GM12878 (cell line): ENCODE measurements at regions not wholly inside any gene's neighbourhood (a gene's known extent, or its start where the extent isn't known, plus 50 kb on each side); places are given as distances from the start of the nearest gene placed in this dataset.

Source experiments
- ATAC-seq: fragments of 200-7000 bp; cut with Tn5 transposase; 3 replicates; pipeline ENCODE4 v1.9.1; 2020; ENCODE audit warnings: mild to moderate bottlenecking, moderate library complexity
- BruUV-seq: library from RNA; stranded (reverse); fragments of 400-500 nt; replicated peaks from 2 replicates; lab custom pipeline; 2021; lab: Mats Ljungman, UMichigan
- CTCF ChIA-PET: fragments of 300-600 bp; sonication (Branson Sonifier 250); formaldehyde crosslinking; extraction: SDS; loops from one replicate; lab custom pipeline; 2021; ENCODE audit warnings: inconsistent platforms; lab: Yijun Ruan, JAX
- POLR2A ChIA-PET: fragments of 350-600 bp; formaldehyde crosslinking; extraction: SDS; loops from one replicate; lab custom pipeline; 2021; ENCODE audit warnings: inconsistent platforms; lab: Charles Lee
- RAD21 ChIA-PET: fragments of 300-600 bp; sonication (Branson Sonifier 250); formaldehyde crosslinking; loops from one replicate; lab custom pipeline; 2023; ENCODE audit warnings: antibody characterized with exemption; ENCODE audit not compliant: unreplicated experiment; lab: Charles Lee
- SMC1A ChIA-PET: fragments of 300-600 bp; sonication (Branson Sonifier 250); formaldehyde crosslinking; loops from one replicate; lab custom pipeline; 2023; ENCODE audit not compliant: unreplicated experiment, uncharacterized antibody; lab: Charles Lee
- DNase-seq: peaks from one replicate; pipeline ENCODE4 v3.0.0-alpha.2; 2011; ENCODE audit warnings: low read depth, low spot score
- FAIRE-seq: peaks from 3 replicates; lab custom pipeline; 2011; peaks lifted over from hg19 to GRCh38; lab: Jason Lieb, UNC
- H2AFZ ChIP-seq: 2 replicates; pipeline ENCODE4 v1.6.0; 2011; ENCODE audit warnings: low read depth, low read length, control low read depth; ENCODE audit not compliant: control insufficient read depth
- H3K27ac ChIP-seq: 2 replicates; pipeline ENCODE4 v1.5.1; 2011; ENCODE audit warnings: control low read depth; ENCODE audit not compliant: control insufficient read depth, insufficient read depth
- H3K27me3 ChIP-seq, 2 experiments: replicated peaks in 1 of 2; 2 replicates each; pipeline versions ENCODE4 v1.6.0 to v1.6.1; 2011; ENCODE audit warnings: low read length in 1 of 2; ENCODE audit not compliant: control insufficient read depth in 2 of 2, insufficient read depth in 2 of 2
- H3K36me3 ChIP-seq, 2 experiments: 2 replicates each; pipeline ENCODE4 v1.5.1; 2011; ENCODE audit warnings: low read length in 1 of 2; ENCODE audit not compliant: control insufficient read depth in 2 of 2, insufficient read depth in 2 of 2
- H3K4me1 ChIP-seq: 2 replicates; pipeline ENCODE4 v1.6.1; 2011; ENCODE audit warnings: mild to moderate bottlenecking, low read length, moderate library complexity, mixed read lengths; ENCODE audit not compliant: control insufficient read depth, insufficient read depth
- H3K4me2 ChIP-seq: 2 replicates; pipeline ENCODE4 v1.6.0; 2011; ENCODE audit warnings: control low read depth; ENCODE audit not compliant: control insufficient read depth, insufficient read depth
- H3K4me3 ChIP-seq: fragments of 200-600 bp; sonication (generic); 2 replicates; pipeline ENCODE4 v1.5.1; 2016
- H3K79me2 ChIP-seq: 2 replicates; pipeline ENCODE4 v1.6.0; 2011; ENCODE audit warnings: low read length; ENCODE audit not compliant: control insufficient read depth, insufficient read depth
- H3K9ac ChIP-seq: 2 replicates; pipeline ENCODE4 v1.8.0; 2011; ENCODE audit warnings: low read length, control low read depth, mixed read lengths; ENCODE audit not compliant: control insufficient read depth, insufficient read depth
- H3K9me3 ChIP-seq: replicated peaks from 3 replicates; pipeline ENCODE4 v1.5.1; 2011; ENCODE audit warnings: mild to moderate bottlenecking, low read length; ENCODE audit not compliant: control insufficient read depth, insufficient read depth
- H4K20me1 ChIP-seq: 2 replicates; pipeline ENCODE4 v1.6.0; 2011; ENCODE audit not compliant: control insufficient read depth, insufficient read depth
- MYB ChIP-seq: fragments of 150-350 bp; IDR thresholded peaks from 2 replicates; pipeline ENCODE4 v1.6.1; 2014; ENCODE audit warnings: mild to moderate bottlenecking, low read depth, low read length, borderline replicate concordance
- WGBS: methylation state at CpG from one replicate; pipeline ENCODE4 v1.1.6; 2016; ENCODE audit warnings: low lambda C conversion rate; ENCODE audit not compliant: insufficient replicate concordance, insufficient coverage; ENCODE audit errors: missing lambda C conversion rate; 5-methylcytosine and 5-hydroxymethylcytosine counted together
- in situ Hi-C: fragments of 300-500 bp; cut with MboI; formaldehyde crosslinking; loops from 9 replicates; pipeline ENCODE4 v1.14.3; 2018; ENCODE audit warnings: mixed read lengths
- intact Hi-C: fragments of 100-400 bp; cut with micrococcal nuclease; formaldehyde crosslinking; loops from one replicate; pipeline ENCODE4 v1.14.2; 2022; ENCODE audit not compliant: unreplicated experiment
- TF ChIP-seq, protein P1 (sequence below): fragments of 450-650 bp; IDR thresholded peaks from 2 replicates; pipeline ENCODE4 v1.6.1; 2017; ENCODE audit warnings: antibody characterized with exemption, mild to moderate bottlenecking, moderate library complexity

DNA sequence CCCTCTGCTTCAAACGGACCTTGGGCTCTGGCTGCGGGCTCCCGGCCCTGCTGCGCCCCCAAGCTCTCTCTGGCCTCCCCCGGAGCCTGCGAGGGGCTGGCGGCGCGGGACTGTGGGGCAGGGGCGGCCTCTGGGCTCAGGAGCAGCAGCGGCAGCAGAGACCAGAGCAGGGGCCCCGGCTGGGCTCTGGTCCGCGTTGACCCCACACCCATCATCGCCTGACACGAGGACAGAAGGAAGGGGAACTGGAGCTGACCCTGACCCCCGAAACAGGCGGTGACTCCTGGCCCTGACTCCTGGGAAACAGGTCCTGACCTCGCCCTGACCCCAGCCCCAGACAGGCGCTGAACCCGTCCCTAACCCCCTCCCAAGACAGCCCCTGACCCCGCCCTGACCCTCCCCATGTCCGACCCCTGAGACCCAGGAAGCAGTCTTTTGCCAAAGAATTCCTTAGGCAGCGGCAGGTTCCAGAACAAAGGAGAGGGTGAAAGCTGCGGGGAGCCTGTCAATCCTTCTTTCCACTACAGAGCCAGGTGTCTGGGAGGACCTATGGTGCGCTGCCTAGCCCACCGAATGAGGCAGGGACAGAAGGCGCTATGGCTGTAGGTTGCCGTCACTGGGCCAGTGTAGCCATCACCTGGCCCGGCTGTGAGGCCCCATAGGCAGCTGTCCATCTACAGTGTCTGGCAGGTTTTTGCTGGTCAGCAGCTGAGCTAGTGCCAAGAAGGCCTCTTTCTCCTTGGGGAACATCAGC is 74.7 kb upstream of the SPTLC1 start:
- intact Hi-C loops (no loop called here), in situ Hi-C loops (no loop called here)
- Histone ChIP-seq H3K4me3 (no peak overlapping the region), H3K4me2 (no peak overlapping the region), H4K20me1 (no peaks in the 10 kb centered on the region), H3K27me3 (no peaks in the 10 kb centered on the region), H3K9me3 (no peaks in the 10 kb centered on the region), H3K27ac (no peak overlapping the region), H3K36me3 (no peaks in the 10 kb centered on the region), H2AFZ (no peak overlapping the region), H3K79me2 (no peaks in the 10 kb centered on the region), H3K9ac (no peak overlapping the region), H3K4me1 (peaks cover 4% of the 10 kb centered on the region)
- DNase-seq, result no peak
- SMC1A ChIA-PET, result no interaction called here
- POLR2A ChIA-PET, result no interaction called here
- no peak for ATAC-seq
- BruUV-seq, result no TSS peak
- CTCF ChIA-PET, result no interaction called here
- FAIRE-seq, result no peak
- RAD21 ChIA-PET, result no interaction called here
- no peak for TF ChIP-seq MYB
- TF ChIP-seq, protein P1, sequence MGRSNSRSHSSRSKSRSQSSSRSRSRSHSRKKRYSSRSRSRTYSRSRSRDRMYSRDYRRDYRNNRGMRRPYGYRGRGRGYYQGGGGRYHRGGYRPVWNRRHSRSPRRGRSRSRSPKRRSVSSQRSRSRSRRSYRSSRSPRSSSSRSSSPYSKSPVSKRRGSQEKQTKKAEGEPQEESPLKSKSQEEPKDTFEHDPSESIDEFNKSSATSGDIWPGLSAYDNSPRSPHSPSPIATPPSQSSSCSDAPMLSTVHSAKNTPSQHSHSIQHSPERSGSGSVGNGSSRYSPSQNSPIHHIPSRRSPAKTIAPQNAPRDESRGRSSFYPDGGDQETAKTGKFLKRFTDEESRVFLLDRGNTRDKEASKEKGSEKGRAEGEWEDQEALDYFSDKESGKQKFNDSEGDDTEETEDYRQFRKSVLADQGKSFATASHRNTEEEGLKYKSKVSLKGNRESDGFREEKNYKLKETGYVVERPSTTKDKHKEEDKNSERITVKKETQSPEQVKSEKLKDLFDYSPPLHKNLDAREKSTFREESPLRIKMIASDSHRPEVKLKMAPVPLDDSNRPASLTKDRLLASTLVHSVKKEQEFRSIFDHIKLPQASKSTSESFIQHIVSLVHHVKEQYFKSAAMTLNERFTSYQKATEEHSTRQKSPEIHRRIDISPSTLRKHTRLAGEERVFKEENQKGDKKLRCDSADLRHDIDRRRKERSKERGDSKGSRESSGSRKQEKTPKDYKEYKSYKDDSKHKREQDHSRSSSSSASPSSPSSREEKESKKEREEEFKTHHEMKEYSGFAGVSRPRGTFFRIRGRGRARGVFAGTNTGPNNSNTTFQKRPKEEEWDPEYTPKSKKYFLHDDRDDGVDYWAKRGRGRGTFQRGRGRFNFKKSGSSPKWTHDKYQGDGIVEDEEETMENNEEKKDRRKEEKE, result no peak
- 50% methylated on average over 28 of the region's 30 CpGs for WGBS
